ENCODE measurements at regions not wholly inside any gene's neighbourhood (a gene's known extent, or its start where the extent isn't known, plus 50 kb on each side); places are given as distances from the start of the nearest gene placed in this dataset.

DNA sequence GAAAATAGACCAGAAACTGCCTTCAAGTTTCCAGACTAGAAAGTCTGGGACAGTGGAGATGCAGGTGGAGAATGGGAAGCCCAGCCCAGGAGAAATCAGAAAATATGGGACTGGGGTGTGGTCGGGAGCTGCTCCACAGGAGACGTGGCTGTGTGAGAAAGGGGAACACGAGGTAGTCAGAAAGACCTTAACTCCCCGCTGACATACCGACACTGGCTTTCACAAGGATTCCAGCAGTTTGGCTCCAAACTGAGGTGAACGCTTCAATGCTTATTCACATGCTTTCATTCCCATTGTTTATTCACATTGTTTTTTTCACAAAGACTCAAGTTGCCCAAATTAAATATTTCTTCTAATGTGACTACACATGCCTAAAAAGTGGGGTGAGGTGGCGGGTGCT lies 111.5 kb upstream of the SLCO3A1 start:
- no peak for TF ChIP-seq CTCF (optimal IDR thresholded peaks at IDR 0.05 in 1 of 3, IDR thresholded peaks at IDR 0.05 in 1 of 3, conservative IDR thresholded peaks at IDR 0.05 in 1 of 3; ENCODE audit: extremely low read depth in 1 of 3, insufficient read depth in 2 of 3, low read length in 3 of 3)
- no peak for TF ChIP-seq EZH2 (IDR thresholded peaks at IDR 0.05; ENCODE audit: low read length)

Data from keratinocyte (primary cell).